ENCODE measurements at regions not wholly inside any gene's neighbourhood (a gene's known extent, or its start where the extent isn't known, plus 50 kb on each side); places are given as distances from the start of the nearest gene placed in this dataset.

DNA sequence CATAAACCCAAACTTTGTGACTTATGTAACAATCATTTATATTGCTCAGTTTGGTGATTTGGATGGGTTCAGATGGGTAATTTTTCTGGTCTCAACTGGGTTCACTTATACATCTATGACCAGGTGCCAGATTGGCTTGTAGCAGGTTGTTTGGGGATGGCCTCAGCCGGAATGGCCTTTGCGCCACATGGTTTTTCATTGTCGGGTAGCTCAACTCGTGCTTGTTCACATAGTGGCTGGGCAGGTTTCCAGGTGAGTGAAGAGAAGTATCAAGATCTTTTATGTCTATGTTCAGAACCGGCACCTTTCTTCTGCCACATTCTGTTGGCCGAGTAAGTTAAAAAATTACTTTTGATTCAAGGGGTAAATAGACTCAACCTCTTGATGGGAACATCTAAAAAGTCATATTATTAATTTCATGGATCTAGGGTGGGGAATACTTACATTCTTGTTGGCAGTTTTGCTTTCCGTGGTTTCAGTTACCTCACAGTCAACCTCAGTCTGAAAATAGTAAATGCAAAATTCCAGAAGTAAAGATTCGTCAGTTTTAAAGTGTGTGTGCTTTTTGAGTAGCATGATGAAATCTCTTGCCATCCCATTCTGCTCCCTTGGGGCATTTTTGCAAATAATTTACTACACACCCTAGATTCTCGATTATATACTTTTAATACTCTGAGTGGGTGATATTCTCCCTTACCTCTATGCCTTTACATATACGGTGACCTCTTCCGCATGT is 745.7 kb upstream of the CCDC54 start:
- Histone ChIP-seq H3K4me3 (ENCODE audit: low read depth, low read length) (no peak overlapping the region), H3K27me3 (replicated peaks) (no peaks in the 10 kb centered on the region), H3K36me3 (replicated peaks) (no peaks in the 10 kb centered on the region), H3K27ac (no peak overlapping the region)
- no peak for DNase-seq
- in situ Hi-C loops (cut with HindIII; ENCODE audit: low pct_ligation_motif_present, low sequenced_read_pairs), result no loop called here
- TF ChIP-seq, protein P1, sequence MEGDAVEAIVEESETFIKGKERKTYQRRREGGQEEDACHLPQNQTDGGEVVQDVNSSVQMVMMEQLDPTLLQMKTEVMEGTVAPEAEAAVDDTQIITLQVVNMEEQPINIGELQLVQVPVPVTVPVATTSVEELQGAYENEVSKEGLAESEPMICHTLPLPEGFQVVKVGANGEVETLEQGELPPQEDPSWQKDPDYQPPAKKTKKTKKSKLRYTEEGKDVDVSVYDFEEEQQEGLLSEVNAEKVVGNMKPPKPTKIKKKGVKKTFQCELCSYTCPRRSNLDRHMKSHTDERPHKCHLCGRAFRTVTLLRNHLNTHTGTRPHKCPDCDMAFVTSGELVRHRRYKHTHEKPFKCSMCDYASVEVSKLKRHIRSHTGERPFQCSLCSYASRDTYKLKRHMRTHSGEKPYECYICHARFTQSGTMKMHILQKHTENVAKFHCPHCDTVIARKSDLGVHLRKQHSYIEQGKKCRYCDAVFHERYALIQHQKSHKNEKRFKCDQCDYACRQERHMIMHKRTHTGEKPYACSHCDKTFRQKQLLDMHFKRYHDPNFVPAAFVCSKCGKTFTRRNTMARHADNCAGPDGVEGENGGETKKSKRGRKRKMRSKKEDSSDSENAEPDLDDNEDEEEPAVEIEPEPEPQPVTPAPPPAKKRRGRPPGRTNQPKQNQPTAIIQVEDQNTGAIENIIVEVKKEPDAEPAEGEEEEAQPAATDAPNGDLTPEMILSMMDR (IDR thresholded peaks at IDR 0.05; ENCODE audit: low read depth, low read length, missing control alignments), result no peak

DNA sequence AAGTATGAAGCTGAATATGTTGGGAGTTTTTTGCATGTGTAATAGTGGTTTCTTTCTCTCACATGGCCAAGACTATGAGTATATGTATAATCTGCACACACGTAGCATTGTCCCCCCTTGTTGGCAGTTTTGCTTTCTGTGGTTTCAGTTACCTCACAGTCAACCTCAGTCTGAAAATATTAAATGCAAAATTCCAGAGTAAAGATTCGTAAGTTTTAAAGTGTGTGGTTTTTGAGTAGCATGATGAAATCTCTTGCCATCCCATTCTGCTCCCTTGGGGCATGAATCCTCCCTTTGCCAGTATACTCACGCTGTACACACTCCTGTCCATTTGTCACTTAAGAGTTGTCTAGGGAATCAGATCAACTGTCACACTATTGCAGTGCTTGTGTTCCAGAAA is 742.0 kb upstream of the CCDC54 start:
- H3K27ac ChIP-seq, result no peak overlapping the region
- no peaks in the 10 kb centered on the region for H3K36me3 ChIP-seq (replicated peaks)
- DNase-seq, result peak; percentile 69
- TF ChIP-seq, protein P1 (IDR thresholded peaks at IDR 0.05; ENCODE audit: low read depth, low read length, missing control alignments), result no peak
- no peaks in the 10 kb centered on the region for H3K27me3 ChIP-seq (replicated peaks)
- in situ Hi-C loops (cut with HindIII; ENCODE audit: low pct_ligation_motif_present, low sequenced_read_pairs), result no loop called here
- no peak overlapping the region for H3K4me3 ChIP-seq (ENCODE audit: low read depth, low read length)

DNA sequence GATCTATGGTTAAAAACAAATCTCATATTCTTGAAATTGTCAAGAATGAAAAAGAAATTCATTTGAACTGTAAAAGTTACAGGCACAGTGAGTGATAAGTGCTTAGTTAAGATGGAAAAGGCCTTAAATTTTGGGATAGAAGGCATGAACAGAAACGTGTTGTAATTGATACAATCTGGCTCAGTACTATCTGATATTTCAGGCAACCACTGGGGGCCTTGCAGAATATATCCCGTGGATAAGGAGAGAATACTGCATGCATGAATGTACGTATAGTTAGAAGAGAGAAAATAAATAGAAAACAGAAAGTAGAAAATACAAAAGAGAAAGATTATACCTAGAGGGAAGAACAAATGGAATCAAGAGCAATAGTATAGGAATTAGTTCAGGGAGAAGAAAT is 741.4 kb upstream of the CCDC54 start:
- Histone ChIP-seq H3K36me3 (replicated peaks) (no peaks in the 10 kb centered on the region), H3K4me3 (ENCODE audit: low read depth, low read length) (no peak overlapping the region), H3K27ac (no peak overlapping the region), H3K27me3 (replicated peaks) (no peaks in the 10 kb centered on the region)
- in situ Hi-C loops (cut with HindIII; ENCODE audit: low pct_ligation_motif_present, low sequenced_read_pairs), result no loop called here
- no peak for DNase-seq
- TF ChIP-seq, protein P1 (IDR thresholded peaks at IDR 0.05; ENCODE audit: low read depth, low read length, missing control alignments), result no peak

DNA sequence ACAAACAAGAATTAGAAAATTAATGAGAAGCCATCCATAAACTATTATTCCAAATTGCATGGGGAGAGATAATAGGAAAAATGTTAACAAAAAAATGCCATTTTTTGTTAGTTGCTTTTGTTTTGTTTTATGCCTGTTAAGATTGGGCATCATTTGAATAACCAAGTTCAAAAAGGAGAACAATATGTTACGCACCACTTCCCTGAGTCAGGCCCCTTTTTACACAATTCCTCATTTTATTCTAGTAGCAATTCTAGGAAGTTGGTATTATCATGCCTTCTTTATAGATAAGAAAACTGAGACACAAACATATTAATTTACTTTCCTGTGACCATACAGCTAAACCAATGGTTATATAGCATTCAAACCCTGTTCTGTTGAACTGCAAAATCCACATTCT is 736.9 kb upstream of the CCDC54 start:
- no peak overlapping the region for H3K4me3 ChIP-seq (ENCODE audit: low read depth, low read length)
- no peaks in the 10 kb centered on the region for H3K36me3 ChIP-seq (replicated peaks)
- in situ Hi-C loops (cut with HindIII; ENCODE audit: low pct_ligation_motif_present, low sequenced_read_pairs), result no loop called here
- DNase-seq, result no peak
- TF ChIP-seq, protein P1 (IDR thresholded peaks at IDR 0.05; ENCODE audit: low read depth, low read length, missing control alignments), result no peak
- no peaks in the 10 kb centered on the region for H3K27me3 ChIP-seq (replicated peaks)
- H3K27ac ChIP-seq, result no peak overlapping the region

DNA sequence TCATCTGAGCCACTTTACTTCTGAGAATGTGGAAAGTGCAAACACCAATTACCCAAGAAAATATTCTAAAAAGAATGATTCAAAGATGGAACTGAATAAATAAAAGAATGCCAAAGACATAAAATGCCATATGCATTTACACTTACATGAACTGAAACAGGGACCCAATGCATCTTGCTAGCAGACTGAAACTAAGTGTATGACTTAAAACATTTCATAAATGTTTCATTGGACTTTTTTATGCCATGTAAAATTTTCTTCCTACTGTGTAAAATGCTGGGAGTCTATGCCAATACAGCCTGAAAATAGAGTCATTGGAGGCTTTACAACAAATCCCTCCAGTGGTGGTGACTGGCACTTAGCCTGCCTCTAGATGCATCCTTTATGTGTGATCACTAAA is 735.1 kb upstream of the CCDC54 start:
- H3K27me3 ChIP-seq (replicated peaks), result no peaks in the 10 kb centered on the region
- in situ Hi-C loops (cut with HindIII; ENCODE audit: low pct_ligation_motif_present, low sequenced_read_pairs), result no loop called here

More for the DNA sequence above, 735.1 kb upstream of the CCDC54 start:
- H3K27ac ChIP-seq, result no peak overlapping the region
- DNase-seq, result no peak
- no peaks in the 10 kb centered on the region for H3K36me3 ChIP-seq (replicated peaks)
- TF ChIP-seq, protein P1 (IDR thresholded peaks at IDR 0.05; ENCODE audit: low read depth, low read length, missing control alignments), result no peak
- no peak overlapping the region for H3K4me3 ChIP-seq (ENCODE audit: low read depth, low read length)

Measured in brain microvascular endothelial cell (primary cell).